B cell (primary cell): ENCODE measurements at regions not wholly inside any gene's neighbourhood (a gene's known extent, or its start where the extent isn't known, plus 50 kb on each side); places are given as distances from the start of the nearest gene placed in this dataset.

Experiments used
- ATAC-seq: fragments of 200-7000 bp; cut with Tn5 transposase; one replicate; pipeline ENCODE4 v1.10.0; 2021; ENCODE audit warnings: low read depth, mild to moderate bottlenecking, moderate number of reproducible peaks, moderate library complexity
- CTCF ChIA-PET: fragments of 350-600 bp; sonication (Branson Sonifier 250); formaldehyde crosslinking; loops from one replicate; lab custom pipeline; 2021; ENCODE audit warnings: antibody characterized with exemption, inconsistent platforms; lab: Charles Lee
- POLR2A ChIA-PET: fragments of 350-600 bp; sonication (Branson Sonifier 250); formaldehyde crosslinking; loops from one replicate; lab custom pipeline; 2021; ENCODE audit warnings: antibody characterized with exemption; lab: Charles Lee
- DNase-seq: peaks from one replicate; pipeline ENCODE4 v3.0.0; 2013
- H2AFZ ChIP-seq: 2 replicates; pipeline ENCODE4 v1.6.1; 2012; ENCODE audit warnings: mild to moderate bottlenecking, low read depth, low read length; ENCODE audit not compliant: insufficient read depth, poor library complexity, severe bottlenecking
- H3K27ac ChIP-seq, 2 donors: 1 replicate in 1 of 2; 2 replicates in 1 of 2; pipeline ENCODE4 v1.5.1; 2012 to 2013; ENCODE audit warnings: low read length in 2 of 2, mild to moderate bottlenecking in 2 of 2, moderate library complexity in 1 of 2
- H3K27me3 ChIP-seq, 4 experiments: fragments of 200-600 bp in 1 of 4; sonication (generic) in 1 of 4; replicated peaks in 1 of 4; 1 replicate in 2 of 4; 2 replicates in 2 of 4; pipeline versions ENCODE4 v1.6.1 to v1.7.0; 2013 to 2016; ENCODE audit warnings: low read length in 3 of 4, mild to moderate bottlenecking in 2 of 4, mixed read lengths in 1 of 4, moderate library complexity in 1 of 4; ENCODE audit not compliant: insufficient read depth in 4 of 4, control insufficient read depth in 3 of 4; ENCODE audit errors: control extremely low read depth in 1 of 4
- H3K36me3 ChIP-seq, 2 experiments: replicated peaks in 1 of 2; 1 replicate in 1 of 2; 2 replicates in 1 of 2; pipeline versions ENCODE4 v1.6.1 to v1.7.1; 2013; ENCODE audit warnings: low read length in 1 of 2; ENCODE audit not compliant: insufficient read depth in 2 of 2, control insufficient read depth in 1 of 2; ENCODE audit errors: control extremely low read depth in 1 of 2, extremely low read depth in 1 of 2
- H3K4me1 ChIP-seq, 2 donors: fragments of 200-600 bp in 1 of 2; sonication (generic) in 1 of 2; 1 replicate in 1 of 2; 2 replicates in 1 of 2; pipeline versions ENCODE4 v1.5.1 to v1.6.1; 2013 to 2017; ENCODE audit warnings: low read length in 2 of 2; ENCODE audit not compliant: control insufficient read depth in 2 of 2, insufficient read depth in 2 of 2
- H3K4me2 ChIP-seq: replicated peaks from 2 replicates; pipeline ENCODE3; 2012; ENCODE audit warnings: mild to moderate bottlenecking, low read depth, low read length; ENCODE audit not compliant: poor library complexity, severe bottlenecking
- H3K4me3 ChIP-seq, 5 experiments: fragments of 200-600 bp in 1 of 5; sonication (generic) in 1 of 5; 1 replicate in 3 of 5; 2 replicates in 2 of 5; pipeline versions ENCODE4 v1.5.1 to v1.7.0; 2011 to 2016; ENCODE audit warnings: low read length in 4 of 5, mild to moderate bottlenecking in 4 of 5, low read depth in 2 of 5, control low read depth in 1 of 5, moderate library complexity in 1 of 5; ENCODE audit not compliant: insufficient read depth in 1 of 5; ENCODE audit errors: control extremely low read depth in 1 of 5, extremely low read depth in 1 of 5
- H3K79me2 ChIP-seq: fragments of 200-600 bp; sonication (generic); one replicate; pipeline ENCODE4 v1.6.0; 2016; ENCODE audit warnings: low read length; ENCODE audit not compliant: control insufficient read depth, insufficient read depth
- H3K9ac ChIP-seq: fragments of 200-600 bp; sonication (generic); 2 replicates; pipeline ENCODE4 v1.6.1; 2017; ENCODE audit warnings: mild to moderate bottlenecking, low read length, moderate library complexity
- H3K9me3 ChIP-seq, 3 donors: one replicate each; pipeline versions ENCODE4 v1.6.1 to v1.7.1; 2013; ENCODE audit warnings: low read length in 2 of 3; ENCODE audit not compliant: control insufficient read depth in 2 of 3, insufficient read depth in 1 of 3; ENCODE audit errors: control extremely low read depth in 1 of 3
- H4K20me1 ChIP-seq: 2 replicates; pipeline ENCODE4 v1.6.0; 2012; ENCODE audit warnings: mild to moderate bottlenecking, low read length; ENCODE audit not compliant: insufficient read depth, control insufficient read depth, poor library complexity, severe bottlenecking
- H3K27ac Mint-ChIP-seq: one replicate; pipeline ENCODE4 v1.8.0; 2021; ENCODE audit warnings: mixed read lengths
- H3K27me3 Mint-ChIP-seq: one replicate; pipeline ENCODE4 v1.8.0; 2021; ENCODE audit warnings: mixed read lengths
- H3K4me1 Mint-ChIP-seq: one replicate; pipeline ENCODE4 v1.8.0; 2021; ENCODE audit warnings: mixed read lengths
- H3K4me3 Mint-ChIP-seq: one replicate; pipeline ENCODE4 v1.8.0; 2021; ENCODE audit warnings: mixed read lengths
- H3K9me3 Mint-ChIP-seq: one replicate; pipeline ENCODE4 v1.8.0; 2022; ENCODE audit warnings: mixed read lengths; ENCODE audit not compliant: insufficient read depth
- EZH2 ChIP-seq: IDR thresholded peaks from 2 replicates; pipeline ENCODE4 v1.6.1; 2012; ENCODE audit warnings: borderline replicate concordance, low read depth, mild to moderate bottlenecking, moderate library complexity, low read length; ENCODE audit not compliant: insufficient read depth, poor library complexity, severe bottlenecking
- WGBS: methylation state at CpG from one replicate; pipeline ENCODE4 v1.1.5; 2013; ENCODE audit warnings: missing lambda C conversion rate; ENCODE audit not compliant: insufficient coverage; 5-methylcytosine and 5-hydroxymethylcytosine counted together
- intact Hi-C: fragments of 100-400 bp; cut with micrococcal nuclease; formaldehyde crosslinking; loops from one replicate; pipeline ENCODE4 v1.10.0; 2022
- TF ChIP-seq, protein P1 (sequence below): fragments of 200-600 bp; IDR thresholded peaks from one replicate; pipeline ENCODE4 v1.8.0; 2022; ENCODE audit warnings: antibody characterized with exemption, mild to moderate bottlenecking

DNA sequence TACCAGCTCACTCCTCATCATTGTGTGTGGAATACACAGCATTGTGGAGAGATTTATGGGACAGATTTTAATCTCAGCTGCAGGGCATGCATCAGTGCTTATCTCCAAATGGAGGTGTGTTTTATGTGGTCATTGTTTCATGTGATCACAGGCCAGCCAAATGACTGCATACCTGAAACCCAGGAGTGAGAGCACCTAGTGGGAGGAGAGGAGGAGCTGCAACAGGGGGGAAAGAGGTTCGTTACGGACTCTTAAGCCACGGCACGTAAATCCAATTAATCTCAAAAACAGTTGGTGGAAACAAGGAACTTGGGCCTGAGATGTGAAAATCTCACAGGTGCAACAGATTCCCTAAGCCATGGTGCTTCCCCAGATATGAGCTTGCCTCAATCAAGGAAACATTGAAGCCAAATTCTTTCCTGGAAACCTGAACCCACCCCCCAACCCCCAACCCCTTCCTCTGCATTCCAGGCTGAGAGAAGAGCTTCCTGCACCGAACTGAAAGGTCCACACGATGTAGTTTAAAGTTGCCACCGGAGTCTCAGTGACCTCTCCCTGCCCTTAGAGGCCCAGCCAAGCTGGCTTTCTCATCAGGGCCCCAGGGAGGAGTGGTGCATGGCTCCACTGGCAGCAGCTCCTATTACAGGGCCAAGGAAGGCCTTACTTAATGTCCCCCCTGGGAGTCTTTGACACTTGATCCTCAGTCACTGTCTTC lies 167.4 kb downstream of the C1D start:
- H4K20me1 ChIP-seq: no peaks in the 10 kb centered on the region
- H2AFZ ChIP-seq: no peak overlapping the region
- TF ChIP-seq, protein P1, sequence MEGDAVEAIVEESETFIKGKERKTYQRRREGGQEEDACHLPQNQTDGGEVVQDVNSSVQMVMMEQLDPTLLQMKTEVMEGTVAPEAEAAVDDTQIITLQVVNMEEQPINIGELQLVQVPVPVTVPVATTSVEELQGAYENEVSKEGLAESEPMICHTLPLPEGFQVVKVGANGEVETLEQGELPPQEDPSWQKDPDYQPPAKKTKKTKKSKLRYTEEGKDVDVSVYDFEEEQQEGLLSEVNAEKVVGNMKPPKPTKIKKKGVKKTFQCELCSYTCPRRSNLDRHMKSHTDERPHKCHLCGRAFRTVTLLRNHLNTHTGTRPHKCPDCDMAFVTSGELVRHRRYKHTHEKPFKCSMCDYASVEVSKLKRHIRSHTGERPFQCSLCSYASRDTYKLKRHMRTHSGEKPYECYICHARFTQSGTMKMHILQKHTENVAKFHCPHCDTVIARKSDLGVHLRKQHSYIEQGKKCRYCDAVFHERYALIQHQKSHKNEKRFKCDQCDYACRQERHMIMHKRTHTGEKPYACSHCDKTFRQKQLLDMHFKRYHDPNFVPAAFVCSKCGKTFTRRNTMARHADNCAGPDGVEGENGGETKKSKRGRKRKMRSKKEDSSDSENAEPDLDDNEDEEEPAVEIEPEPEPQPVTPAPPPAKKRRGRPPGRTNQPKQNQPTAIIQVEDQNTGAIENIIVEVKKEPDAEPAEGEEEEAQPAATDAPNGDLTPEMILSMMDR: no peak
- TF ChIP-seq EZH2: no peak
- no peaks in the 10 kb centered on the region for H3K36me3 ChIP-seq
- H3K4me1 Mint-ChIP-seq: no peaks in the 10 kb centered on the region
- no peaks in the 10 kb centered on the region for H3K9me3 Mint-ChIP-seq
- H3K27ac ChIP-seq: no peak overlapping the region
- H3K4me3 ChIP-seq: no peak overlapping the region
- ChIA-PET POLR2A (no interaction called here), CTCF (no interaction called here)
- intact Hi-C loops: no loop called here
- DNase-seq (no peak), ATAC-seq (no peak)
- no peak overlapping the region for H3K9ac ChIP-seq
- H3K4me1 ChIP-seq: no peaks in the 10 kb centered on the region
- no peak overlapping the region for H3K4me3 Mint-ChIP-seq
- peaks cover 0 to 2% (median 0%) of the 10 kb centered on the region in 4 experiments for H3K27me3 ChIP-seq
- H3K9me3 ChIP-seq: no peaks in the 10 kb centered on the region
- H3K27ac Mint-ChIP-seq: no peak overlapping the region
- H3K27me3 Mint-ChIP-seq: peaks cover 21% of the 10 kb centered on the region
- H3K4me2 ChIP-seq: no peak overlapping the region
- WGBS: 53% methylated on average over 3 of the region's 7 CpGs
- H3K79me2 ChIP-seq: no peaks in the 10 kb centered on the region

DNA sequence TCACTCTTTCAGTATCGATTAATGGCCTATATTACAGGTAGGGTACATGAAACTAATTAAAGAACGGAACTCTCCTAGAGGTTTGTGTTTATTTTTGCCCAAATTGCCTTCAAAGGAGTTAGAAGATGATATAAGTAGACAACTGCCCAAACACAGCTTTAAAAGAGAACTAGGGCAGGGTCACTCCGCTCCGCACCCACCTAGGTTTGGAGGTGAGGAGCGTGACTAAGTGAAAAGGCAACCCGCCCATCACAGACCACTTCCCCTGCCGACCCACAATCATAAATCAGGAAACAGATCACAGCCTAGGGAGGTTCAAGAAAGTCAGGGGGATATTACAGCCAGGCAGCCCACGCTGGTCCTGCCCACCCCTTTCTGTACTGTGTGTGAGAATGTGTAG lies 166.7 kb downstream of the C1D start:
- CTCF ChIA-PET: no interaction called here
- H3K27me3 Mint-ChIP-seq: peaks cover 19% of the 10 kb centered on the region

More for the DNA sequence above, 166.7 kb downstream of the C1D start:
- TF ChIP-seq EZH2: no peak
- TF ChIP-seq, protein P1: no peak
- no peaks in the 10 kb centered on the region for H3K9me3 ChIP-seq
- H2AFZ ChIP-seq: no peak overlapping the region
- no peak overlapping the region for H3K4me3 Mint-ChIP-seq
- peaks cover 0 to 2% (median 0%) of the 10 kb centered on the region in 4 experiments for H3K27me3 ChIP-seq
- intact Hi-C loops: no loop called here
- H3K79me2 ChIP-seq: no peaks in the 10 kb centered on the region
- H3K9me3 Mint-ChIP-seq: no peaks in the 10 kb centered on the region
- H4K20me1 ChIP-seq: no peaks in the 10 kb centered on the region
- no peak overlapping the region for H3K9ac ChIP-seq
- H3K27ac Mint-ChIP-seq: no peak overlapping the region
- H3K27ac ChIP-seq: no peak overlapping the region
- POLR2A ChIA-PET: no interaction called here
- ATAC-seq (no peak), DNase-seq (no peak)
- no peaks in the 10 kb centered on the region for H3K4me1 ChIP-seq
- no peak overlapping the region for H3K4me2 ChIP-seq
- H3K4me3 ChIP-seq: no peak overlapping the region
- no peaks in the 10 kb centered on the region for H3K4me1 Mint-ChIP-seq
- H3K36me3 ChIP-seq: no peaks in the 10 kb centered on the region
- WGBS: no CpG with 5 or more reads among the region's 8 CpGs
